ENCODE measurements at regions not wholly inside any gene's neighbourhood (a gene's known extent, or its start where the extent isn't known, plus 50 kb on each side); places are given as distances from the start of the nearest gene placed in this dataset.

GRCh38 chr10:2861632-2862210 lies 205.6 kb upstream of the PFKP start:
- TF ChIP-seq CTCF (IDR thresholded peaks at IDR 0.05), result no peak
- no peak for TF ChIP-seq POLR2A (IDR thresholded peaks at IDR 0.05)
- no peak for TF ChIP-seq POLR2AphosphoS5 (IDR thresholded peaks at IDR 0.05)
